Sigmoid colon (tissue), 4 donors: ENCODE measurements at regions not wholly inside any gene's neighbourhood (a gene's known extent, or its start where the extent isn't known, plus 50 kb on each side); places are given as distances from the start of the nearest gene placed in this dataset.

Experiments
- EP300 ChIP-seq, 4 donors: sonication (generic); formaldehyde crosslinking; IDR thresholded peaks; one replicate each; pipeline ENCODE4 v1.6.1; 2017; ENCODE audit warnings: antibody characterized with exemption in 4 of 4
- POLR2A ChIP-seq, 2 donors: fragments of 450-650 bp; IDR thresholded peaks; one replicate each; pipeline ENCODE4 v1.6.1; 2016; ENCODE audit warnings: antibody characterized with exemption in 2 of 2, mild to moderate bottlenecking in 2 of 2, moderate library complexity in 2 of 2
- TF ChIP-seq, protein P1 (sequence below), 4 experiments: fragments of 450-650 bp in 3 of 4; fragments of 200-600 bp in 1 of 4; IDR thresholded peaks; one replicate each; pipeline ENCODE4 v1.5.1; 2016 to 2019; ENCODE audit warnings: antibody characterized with exemption in 4 of 4, mild to moderate bottlenecking in 3 of 4, moderate library complexity in 2 of 4

DNA sequence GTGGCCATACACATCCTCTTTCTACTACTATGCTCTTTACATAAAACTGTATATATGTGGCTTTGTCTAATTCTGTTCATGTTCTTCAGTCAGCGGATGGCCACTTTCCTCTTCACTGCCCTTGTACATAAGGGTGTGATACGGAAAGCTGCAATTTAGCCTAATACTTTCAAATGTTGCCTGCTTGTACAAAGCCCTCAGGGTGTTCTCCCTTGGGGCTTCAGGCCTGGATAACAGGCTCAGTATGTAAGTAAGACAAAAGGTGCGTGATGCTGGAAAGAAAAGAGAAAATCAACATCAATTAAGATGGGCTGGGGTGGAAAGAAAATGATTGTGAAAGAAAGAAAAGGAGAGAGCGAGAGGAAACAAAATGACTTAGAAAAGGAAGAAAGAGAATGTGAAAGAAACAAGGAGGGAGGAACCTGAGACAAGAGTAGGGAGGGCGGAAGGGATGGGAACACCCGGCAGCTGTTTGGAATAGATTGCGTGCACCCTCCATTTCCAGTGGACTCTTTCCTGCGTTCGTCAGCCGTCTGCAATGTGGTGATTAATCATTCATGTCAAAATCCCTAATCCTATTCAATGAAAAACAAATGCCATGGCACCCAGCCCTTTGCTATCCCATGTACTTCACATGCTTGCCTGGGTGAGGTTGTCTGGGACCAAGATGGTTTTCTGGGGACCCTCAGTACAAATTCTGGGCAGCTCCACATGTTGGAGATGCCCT lies 553.6 kb downstream of the NUF2 start:
- no peak for TF ChIP-seq POLR2A (IDR thresholded peaks at IDR 0.05)
- TF ChIP-seq, protein P1, sequence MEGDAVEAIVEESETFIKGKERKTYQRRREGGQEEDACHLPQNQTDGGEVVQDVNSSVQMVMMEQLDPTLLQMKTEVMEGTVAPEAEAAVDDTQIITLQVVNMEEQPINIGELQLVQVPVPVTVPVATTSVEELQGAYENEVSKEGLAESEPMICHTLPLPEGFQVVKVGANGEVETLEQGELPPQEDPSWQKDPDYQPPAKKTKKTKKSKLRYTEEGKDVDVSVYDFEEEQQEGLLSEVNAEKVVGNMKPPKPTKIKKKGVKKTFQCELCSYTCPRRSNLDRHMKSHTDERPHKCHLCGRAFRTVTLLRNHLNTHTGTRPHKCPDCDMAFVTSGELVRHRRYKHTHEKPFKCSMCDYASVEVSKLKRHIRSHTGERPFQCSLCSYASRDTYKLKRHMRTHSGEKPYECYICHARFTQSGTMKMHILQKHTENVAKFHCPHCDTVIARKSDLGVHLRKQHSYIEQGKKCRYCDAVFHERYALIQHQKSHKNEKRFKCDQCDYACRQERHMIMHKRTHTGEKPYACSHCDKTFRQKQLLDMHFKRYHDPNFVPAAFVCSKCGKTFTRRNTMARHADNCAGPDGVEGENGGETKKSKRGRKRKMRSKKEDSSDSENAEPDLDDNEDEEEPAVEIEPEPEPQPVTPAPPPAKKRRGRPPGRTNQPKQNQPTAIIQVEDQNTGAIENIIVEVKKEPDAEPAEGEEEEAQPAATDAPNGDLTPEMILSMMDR (IDR thresholded peaks at IDR 0.05), result no peak
- TF ChIP-seq EP300 (IDR thresholded peaks at IDR 0.05), result no peak
